Osteoblast (primary cell): ENCODE measurements at regions not wholly inside any gene's neighbourhood (a gene's known extent, or its start where the extent isn't known, plus 50 kb on each side); places are given as distances from the start of the nearest gene placed in this dataset.

ENCODE experiments used
- DNase-seq: peaks from one replicate; pipeline ENCODE4 v3.0.0; 2011; ENCODE audit warnings: low spot score, mixed read lengths; ENCODE audit not compliant: insufficient read length; ENCODE audit errors: missing footprints
- H2AFZ ChIP-seq: 2 replicates; pipeline ENCODE4 v1.6.0; 2011; ENCODE audit warnings: mild to moderate bottlenecking, low read length
- H3K27ac ChIP-seq: 2 replicates; pipeline ENCODE4 v1.5.1; 2011; ENCODE audit warnings: mild to moderate bottlenecking, low read depth, low read length, moderate library complexity
- H3K27me3 ChIP-seq: 2 replicates; pipeline ENCODE4 v1.6.0; 2012; ENCODE audit warnings: mild to moderate bottlenecking, control low read depth, inconsistent platforms, low read length, moderate library complexity; ENCODE audit not compliant: insufficient read depth
- H3K36me3 ChIP-seq: 2 replicates; pipeline ENCODE4 v1.5.1; 2011; ENCODE audit warnings: mild to moderate bottlenecking, low read length, control low read depth, moderate library complexity; ENCODE audit not compliant: insufficient read depth
- H3K4me1 ChIP-seq: 2 replicates; pipeline ENCODE4 v1.5.1; 2011; ENCODE audit warnings: mild to moderate bottlenecking, low read length, control low read depth, moderate library complexity; ENCODE audit not compliant: insufficient read depth
- H3K4me2 ChIP-seq: 2 replicates; pipeline ENCODE4 v1.6.0; 2011; ENCODE audit warnings: mild to moderate bottlenecking, low read length; ENCODE audit not compliant: insufficient read depth
- H3K4me3 ChIP-seq: fragments of 200-600 bp; sonication (generic); 3 replicates; pipeline ENCODE4 v1.5.1; 2012; ENCODE audit warnings: mild to moderate bottlenecking, low read length, inconsistent platforms; ENCODE audit not compliant: insufficient read depth
- H3K79me2 ChIP-seq: 2 replicates; pipeline ENCODE4 v1.6.0; 2012; ENCODE audit warnings: mild to moderate bottlenecking, low read length, control low read depth, inconsistent platforms; ENCODE audit not compliant: insufficient read depth
- H3K9me3 ChIP-seq: 2 replicates; pipeline ENCODE4 v1.5.1; 2011; ENCODE audit warnings: low read depth, low read length, control low read depth
- H4K20me1 ChIP-seq: 2 replicates; pipeline ENCODE4 v1.6.0; 2012; ENCODE audit warnings: mild to moderate bottlenecking, low read length, control low read depth; ENCODE audit not compliant: insufficient read depth
- CTCF ChIP-seq: IDR thresholded peaks from 2 replicates; pipeline ENCODE4 v1.5.1; 2011; ENCODE audit warnings: mild to moderate bottlenecking, low read depth, low read length, moderate library complexity; ENCODE audit errors: extremely low read depth

GRCh38 chr4:133711817-133712216 lies 489.8 kb downstream of the PABPC4L start:
- H3K36me3 ChIP-seq: no peaks in the 10 kb centered on the region
- no peak overlapping the region for H3K27ac ChIP-seq
- no peaks in the 10 kb centered on the region for H3K27me3 ChIP-seq
- H3K79me2 ChIP-seq: no peaks in the 10 kb centered on the region
- no peak overlapping the region for H2AFZ ChIP-seq
- no peak for DNase-seq
- no peak for TF ChIP-seq CTCF
- H3K4me3 ChIP-seq: no peak overlapping the region
- H3K4me2 ChIP-seq: no peak overlapping the region
- no peaks in the 10 kb centered on the region for H3K4me1 ChIP-seq
- H3K9me3 ChIP-seq: peaks cover 3% of the 10 kb centered on the region
- no peaks in the 10 kb centered on the region for H4K20me1 ChIP-seq

GRCh38 chr4:133694416-133694815 lies 507.2 kb downstream of the PABPC4L start:
- no peaks in the 10 kb centered on the region for H3K4me1 ChIP-seq
- H3K4me2 ChIP-seq: no peak overlapping the region
- no peak overlapping the region for H3K4me3 ChIP-seq
- no peak overlapping the region for H2AFZ ChIP-seq
- H3K79me2 ChIP-seq: no peaks in the 10 kb centered on the region
- no peaks in the 10 kb centered on the region for H3K9me3 ChIP-seq
- no peaks in the 10 kb centered on the region for H4K20me1 ChIP-seq
- DNase-seq: no peak
- no peak for TF ChIP-seq CTCF
- H3K27ac ChIP-seq: no peak overlapping the region
- no peaks in the 10 kb centered on the region for H3K27me3 ChIP-seq
- H3K36me3 ChIP-seq: no peaks in the 10 kb centered on the region

- Histone ChIP-seq H4K20me1 (no peaks in the 10 kb centered on the region), H3K9me3 (no peaks in the 10 kb centered on the region), H2AFZ (no peak overlapping the region), H3K36me3 (no peaks in the 10 kb centered on the region), H3K4me1 (no peaks in the 10 kb centered on the region), H3K4me2 (no peak overlapping the region), H3K4me3 (no peak overlapping the region), H3K79me2 (no peaks in the 10 kb centered on the region), H3K27ac (no peak overlapping the region), H3K27me3 (no peaks in the 10 kb centered on the region)
- DNase-seq: no peak
- no peak for TF ChIP-seq CTCF
These were observed 517.6 kb downstream of the PABPC4L start for GRCh38 chr4:133683967-133684366.

- no peak for DNase-seq
- no peak overlapping the region for H2AFZ ChIP-seq
- no peaks in the 10 kb centered on the region for H3K27me3 ChIP-seq
- no peaks in the 10 kb centered on the region for H3K4me1 ChIP-seq
- no peaks in the 10 kb centered on the region for H4K20me1 ChIP-seq
- no peak overlapping the region for H3K27ac ChIP-seq
- H3K4me2 ChIP-seq: no peak overlapping the region
- no peaks in the 10 kb centered on the region for H3K9me3 ChIP-seq
- H3K36me3 ChIP-seq: no peaks in the 10 kb centered on the region
- TF ChIP-seq CTCF: no peak
- H3K4me3 ChIP-seq: no peak overlapping the region
- no peaks in the 10 kb centered on the region for H3K79me2 ChIP-seq
These were observed 519.2 kb downstream of the PCDH10 start for GRCh38 chr4:133668061-133668851.
